GM23248 (cell line): ENCODE measurements at regions not wholly inside any gene's neighbourhood (a gene's known extent, or its start where the extent isn't known, plus 50 kb on each side); places are given as distances from the start of the nearest gene placed in this dataset.

ENCODE experiments used
- EZH2 ChIP-seq: fragments of 200-600 bp; sonication (generic); IDR thresholded peaks from 2 replicates; pipeline ENCODE4 v1.6.1; 2018; ENCODE audit warnings: antibody characterized with exemption, mild to moderate bottlenecking; ENCODE audit not compliant: insufficient read depth, poor library complexity, severe bottlenecking
- EZH2phosphoT487 ChIP-seq: fragments of 200-600 bp; sonication (generic); IDR thresholded peaks from 2 replicates; pipeline ENCODE4 v1.6.1; 2018; ENCODE audit warnings: antibody characterized with exemption, moderate library complexity, mild to moderate bottlenecking, low read depth; ENCODE audit not compliant: insufficient read depth

GRCh38 chr16:72612718-72613117, 435.2 kb downstream of the ZFHX3 start:
- TF ChIP-seq EZH2 (no peak), EZH2phosphoT487 (no peak)
